ENCODE measurements at regions not wholly inside any gene's neighbourhood (a gene's known extent, or its start where the extent isn't known, plus 50 kb on each side); places are given as distances from the start of the nearest gene placed in this dataset.
"Not testable (repeated sequence)": the region's sequence is repeated elsewhere in the genome, so short reads cannot be mapped to it uniquely, and the experiment has no call there.

GRCh38 chr12:88677464-88677863, 97.2 kb upstream of the KITLG start:
- TF ChIP-seq CTCF (IDR thresholded peaks at IDR 0.05) (no peak), EP300 (IDR thresholded peaks at IDR 0.05) (no peak), POLR2AphosphoS5 (IDR thresholded peaks at IDR 0.05) (no peak), POLR2A (IDR thresholded peaks at IDR 0.05) (no peak)
- Histone ChIP-seq H3K36me3 (no peaks in the 10 kb centered on the region), H3K9me3 (no peaks in the 10 kb centered on the region), H3K4me1 (no peaks in the 10 kb centered on the region), H3K4me3 (no peak overlapping the region), H3K27ac (no peak overlapping the region), H3K27me3 (no peaks in the 10 kb centered on the region)
- DNase-seq (no peak), ATAC-seq (ENCODE audit: low FRiP score in 2 of 2) (no peak)

GRCh38 chr12:88667615-88668014, 87.3 kb upstream of the KITLG start:
- 52 to 68% methylated on average over 5 of the region's 5 CpGs for WGBS, 2 donors
- not testable (repeated sequence) for H3K4me3 ChIP-seq; DNase-seq; ATAC-seq (ENCODE audit: low FRiP score in 2 of 2); H3K4me1 ChIP-seq; H3K27ac ChIP-seq; H3K27me3 ChIP-seq; H3K9me3 ChIP-seq; H3K36me3 ChIP-seq

GRCh38 chr12:88665071-88665470, 84.8 kb upstream of the KITLG start:
- DNase-seq (no peak), ATAC-seq (ENCODE audit: low FRiP score in 2 of 2) (no peak)
- Histone ChIP-seq H3K36me3 (no peaks in the 10 kb centered on the region), H3K4me3 (no peak overlapping the region), H3K27me3 (no peaks in the 10 kb centered on the region), H3K27ac (no peak overlapping the region), H3K4me1 (no peaks in the 10 kb centered on the region), H3K9me3 (no peaks in the 10 kb centered on the region)
- no peak for TF ChIP-seq CTCF (IDR thresholded peaks at IDR 0.05)
- TF ChIP-seq POLR2A (IDR thresholded peaks at IDR 0.05): no peak
- no peak for TF ChIP-seq POLR2AphosphoS5 (IDR thresholded peaks at IDR 0.05)
- no peak for TF ChIP-seq EP300 (IDR thresholded peaks at IDR 0.05)

GRCh38 chr12:88662961-88663360, 82.7 kb upstream of the KITLG start:
- Histone ChIP-seq H3K36me3 (no peaks in the 10 kb centered on the region), H3K27ac (no peak overlapping the region), H3K4me3 (no peak overlapping the region), H3K27me3 (no peaks in the 10 kb centered on the region), H3K9me3 (no peaks in the 10 kb centered on the region), H3K4me1 (no peaks in the 10 kb centered on the region)
- no peak for TF ChIP-seq EP300 (IDR thresholded peaks at IDR 0.05)
- no peak for TF ChIP-seq POLR2AphosphoS5 (IDR thresholded peaks at IDR 0.05)
- no peak for TF ChIP-seq POLR2A (IDR thresholded peaks at IDR 0.05)
- no peak for DNase-seq
- 88 to 89% methylated on average over 1 of the region's 1 CpG for WGBS, 2 donors
- no peak for ATAC-seq (ENCODE audit: low FRiP score in 2 of 2)

DNA sequence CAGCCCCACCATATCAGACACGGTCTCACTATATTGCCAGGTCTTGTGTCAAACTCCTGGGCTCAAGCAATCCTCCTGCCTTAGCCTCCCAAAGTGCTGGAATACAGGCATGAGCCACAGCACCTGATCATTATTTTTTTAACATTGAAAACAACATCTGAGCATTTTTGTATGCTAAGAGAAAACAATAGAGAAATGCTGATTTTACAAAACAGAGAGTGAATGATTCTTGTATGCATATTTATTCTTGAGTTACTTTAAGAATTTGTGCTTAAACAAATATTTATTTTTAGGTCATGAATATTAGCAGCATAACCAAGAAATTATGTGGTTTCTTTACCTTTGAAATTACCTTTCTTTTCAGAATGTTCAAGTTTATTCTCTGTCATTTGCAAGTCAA, 81.8 kb upstream of the KITLG start:
- H3K4me1 ChIP-seq: no peaks in the 10 kb centered on the region
- DNase-seq (no peak), ATAC-seq (ENCODE audit: low FRiP score in 2 of 2) (no peak)
- no peaks in the 10 kb centered on the region for H3K36me3 ChIP-seq
- no peak overlapping the region for H3K4me3 ChIP-seq
- H3K27ac ChIP-seq: no peak overlapping the region
- WGBS, 2 donors: 91 to 92% methylated on average over 1 of the region's 1 CpG
- H3K27me3 ChIP-seq: no peaks in the 10 kb centered on the region
- TF ChIP-seq POLR2AphosphoS5 (IDR thresholded peaks at IDR 0.05): no peak
- no peak for TF ChIP-seq EP300 (IDR thresholded peaks at IDR 0.05)
- TF ChIP-seq CTCF (IDR thresholded peaks at IDR 0.05): no peak
- no peak for TF ChIP-seq POLR2A (IDR thresholded peaks at IDR 0.05)
- no peaks in the 10 kb centered on the region for H3K9me3 ChIP-seq

GRCh38 chr12:88658009-88658408, 77.7 kb upstream of the KITLG start:
- no peak overlapping the region for H3K27ac ChIP-seq

More at GRCh38 chr12:88658009-88658408, 77.7 kb upstream of the KITLG start:
- H3K4me1 ChIP-seq: no peaks in the 10 kb centered on the region
- no peaks in the 10 kb centered on the region for H3K27me3 ChIP-seq
- no peak for ATAC-seq (ENCODE audit: low FRiP score in 2 of 2)
- H3K36me3 ChIP-seq: no peaks in the 10 kb centered on the region
- no peak for DNase-seq
- H3K4me3 ChIP-seq: no peak overlapping the region
- H3K9me3 ChIP-seq: no peaks in the 10 kb centered on the region
- no peak for TF ChIP-seq EP300 (IDR thresholded peaks at IDR 0.05)
- no peak for TF ChIP-seq CTCF (IDR thresholded peaks at IDR 0.05)
- no peak for TF ChIP-seq POLR2A (IDR thresholded peaks at IDR 0.05)
- TF ChIP-seq POLR2AphosphoS5 (IDR thresholded peaks at IDR 0.05): no peak
